ENCODE measurements at regions not wholly inside any gene's neighbourhood (a gene's known extent, or its start where the extent isn't known, plus 50 kb on each side); places are given as distances from the start of the nearest gene placed in this dataset.

DNA sequence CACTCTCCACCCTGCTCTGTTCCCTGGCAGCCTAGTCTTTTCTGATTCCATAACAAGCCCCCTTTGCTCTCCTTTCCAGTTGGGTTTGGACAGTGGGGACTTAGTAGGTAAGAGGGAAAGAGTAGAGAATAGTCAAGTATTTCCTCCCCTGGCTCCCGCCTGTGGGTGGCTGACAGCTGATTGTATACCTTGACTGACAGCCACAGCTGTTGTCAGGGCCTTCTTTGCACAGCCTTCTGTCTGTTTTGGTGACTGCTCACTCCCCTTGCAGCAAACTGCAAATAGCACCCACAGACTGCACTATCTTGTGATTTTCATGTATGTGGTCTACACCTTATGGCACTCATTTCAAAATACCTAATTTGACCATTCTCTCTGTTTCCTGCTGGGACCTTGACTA lies 486.3 kb downstream of the ACTR3B start:
- TF ChIP-seq CTCF (IDR thresholded peaks at IDR 0.05) (no peak), POLR2A (IDR thresholded peaks at IDR 0.05) (no peak)

Measured in Peyer's patch (tissue), 4 donors.